Smooth muscle cell (in vitro differentiated cells): ENCODE measurements at regions not wholly inside any gene's neighbourhood (a gene's known extent, or its start where the extent isn't known, plus 50 kb on each side); places are given as distances from the start of the nearest gene placed in this dataset.

Experiments used
- DNase-seq: peaks from one replicate; lab custom pipeline; 2025; ENCODE audit not compliant: unreplicated experiment; lab: John Stamatoyannopoulos, UW
- H2AFZ ChIP-seq: fragments of 200-600 bp; sonication (generic); 2 replicates; pipeline ENCODE4 v1.6.0; 2016; ENCODE audit warnings: antibody characterized with exemption, low read depth, mild to moderate bottlenecking
- H3F3A ChIP-seq: fragments of 200-600 bp; sonication (generic); 2 replicates; pipeline ENCODE4 v1.6.0; 2017; ENCODE audit warnings: antibody characterized with exemption, low read depth
- H3K27ac ChIP-seq: fragments of 200-600 bp; sonication (generic); 2 replicates; pipeline ENCODE4 v1.5.1; 2016; ENCODE audit warnings: low read depth, mild to moderate bottlenecking
- H3K27me3 ChIP-seq: fragments of 200-600 bp; sonication (generic); 2 replicates; pipeline ENCODE4 v1.6.1; 2016; ENCODE audit warnings: low read depth, mild to moderate bottlenecking
- H3K36me3 ChIP-seq: fragments of 200-600 bp; sonication (generic); 2 replicates; pipeline ENCODE4 v1.5.1; 2016; ENCODE audit warnings: low read depth
- H3K4me1 ChIP-seq: fragments of 200-600 bp; sonication (generic); 2 replicates; pipeline ENCODE4 v1.5.1; 2016; ENCODE audit warnings: low read depth
- H3K4me2 ChIP-seq: fragments of 200-600 bp; sonication (generic); 2 replicates; pipeline ENCODE4 v1.6.0; 2016; ENCODE audit warnings: mild to moderate bottlenecking
- H3K4me3 ChIP-seq: fragments of 200-600 bp; sonication (generic); 2 replicates; pipeline ENCODE4 v1.5.1; 2016; ENCODE audit warnings: mild to moderate bottlenecking
- H3K79me2 ChIP-seq: fragments of 200-600 bp; sonication (generic); 2 replicates; pipeline ENCODE4 v1.6.0; 2016; ENCODE audit warnings: low read depth, mild to moderate bottlenecking
- H3K9ac ChIP-seq: fragments of 200-600 bp; sonication (generic); 2 replicates; pipeline ENCODE4 v1.6.0; 2016; ENCODE audit warnings: low read depth
- H3K9me3 ChIP-seq: fragments of 200-600 bp; sonication (generic); replicated peaks from 2 replicates; pipeline ENCODE4 v1.5.1; 2016; ENCODE audit warnings: low read depth
- H4K20me1 ChIP-seq: fragments of 200-600 bp; sonication (generic); 2 replicates; pipeline ENCODE4 v1.6.0; 2016; ENCODE audit warnings: low read depth
- CTCF ChIP-seq: fragments of 200-600 bp; sonication (generic); IDR thresholded peaks from 2 replicates; pipeline ENCODE4 v1.5.1; 2017; ENCODE audit warnings: borderline replicate concordance, mild to moderate bottlenecking, antibody characterized with exemption; ENCODE audit not compliant: insufficient read depth, poor library complexity, severe bottlenecking
- WGBS: methylation state at CpG from one replicate; pipeline ENCODE4 v1.1.7; 2016; ENCODE audit warnings: low lambda C conversion rate; 5-methylcytosine and 5-hydroxymethylcytosine counted together

- DNase-seq = no peak
- H2AFZ ChIP-seq = no peak overlapping the region
- no peaks in the 10 kb centered on the region for H3K9me3 ChIP-seq
- no peaks in the 10 kb centered on the region for H3K79me2 ChIP-seq
- peaks cover 21% of the 10 kb centered on the region for H3K27me3 ChIP-seq
- H3K4me2 ChIP-seq = no peak overlapping the region
- H3K36me3 ChIP-seq = no peaks in the 10 kb centered on the region
- WGBS = 78% methylated on average over 9 of the region's 9 CpGs
- H3K27ac ChIP-seq = no peak overlapping the region
- H3F3A ChIP-seq = no peaks in the 10 kb centered on the region
- no peak for TF ChIP-seq CTCF
- no peak overlapping the region for H3K4me3 ChIP-seq
- H3K4me1 ChIP-seq = no peaks in the 10 kb centered on the region
- H4K20me1 ChIP-seq = no peaks in the 10 kb centered on the region
- H3K9ac ChIP-seq = no peak overlapping the region
These were observed 98.0 kb upstream of the THY1 start for GRCh38 chr11:119520966-119521365.

- no peaks in the 10 kb centered on the region for H3K79me2 ChIP-seq
- no peak overlapping the region for H3K4me3 ChIP-seq
- no peaks in the 10 kb centered on the region for H3K36me3 ChIP-seq
- H3K4me2 ChIP-seq = no peak overlapping the region
- H3K4me1 ChIP-seq = no peaks in the 10 kb centered on the region
- H3K9me3 ChIP-seq = no peaks in the 10 kb centered on the region
- no peak overlapping the region for H3K9ac ChIP-seq
- DNase-seq = no peak
- TF ChIP-seq CTCF = no peak
- no peaks in the 10 kb centered on the region for H3F3A ChIP-seq
- H4K20me1 ChIP-seq = no peaks in the 10 kb centered on the region
- H3K27me3 ChIP-seq = peaks cover 23% of the 10 kb centered on the region
- H3K27ac ChIP-seq = no peak overlapping the region
- 50% methylated on average over 1 of the region's 1 CpG for WGBS
- no peak overlapping the region for H2AFZ ChIP-seq
These were observed 97.4 kb upstream of the THY1 start for GRCh38 chr11:119520400-119520799.

GRCh38 chr11:119519796-119520195 is 96.8 kb upstream of the THY1 start:
- Histone ChIP-seq H3K4me1 (no peaks in the 10 kb centered on the region), H3K36me3 (no peaks in the 10 kb centered on the region), H3K4me3 (no peak overlapping the region), H3F3A (no peaks in the 10 kb centered on the region), H3K79me2 (no peaks in the 10 kb centered on the region), H3K9me3 (no peaks in the 10 kb centered on the region), H3K4me2 (no peak overlapping the region), H2AFZ (no peak overlapping the region), H3K9ac (no peak overlapping the region), H3K27me3 (peaks cover 20% of the 10 kb centered on the region), H4K20me1 (no peaks in the 10 kb centered on the region), H3K27ac (no peak overlapping the region)
- WGBS = 62% methylated on average over 5 of the region's 5 CpGs
- no peak for TF ChIP-seq CTCF
- DNase-seq = no peak
